DOHH2 (cell line): ENCODE measurements at regions not wholly inside any gene's neighbourhood (a gene's known extent, or its start where the extent isn't known, plus 50 kb on each side); places are given as distances from the start of the nearest gene placed in this dataset.

Experiments
- EZH2phosphoT487 ChIP-seq: fragments of 200-600 bp; sonication (generic); IDR thresholded peaks from 2 replicates; pipeline ENCODE4 v1.6.1; 2017; ENCODE audit warnings: borderline replicate concordance, mild to moderate bottlenecking, antibody characterized with exemption, low read length, moderate library complexity, mixed read lengths
- TF ChIP-seq, protein P1 (sequence below): fragments of 200-600 bp; sonication (generic); IDR thresholded peaks from one replicate; pipeline ENCODE4 v1.5.1; 2014; ENCODE audit warnings: antibody characterized with exemption, mild to moderate bottlenecking, low read depth, low read length; ENCODE audit not compliant: poor library complexity, severe bottlenecking

DNA sequence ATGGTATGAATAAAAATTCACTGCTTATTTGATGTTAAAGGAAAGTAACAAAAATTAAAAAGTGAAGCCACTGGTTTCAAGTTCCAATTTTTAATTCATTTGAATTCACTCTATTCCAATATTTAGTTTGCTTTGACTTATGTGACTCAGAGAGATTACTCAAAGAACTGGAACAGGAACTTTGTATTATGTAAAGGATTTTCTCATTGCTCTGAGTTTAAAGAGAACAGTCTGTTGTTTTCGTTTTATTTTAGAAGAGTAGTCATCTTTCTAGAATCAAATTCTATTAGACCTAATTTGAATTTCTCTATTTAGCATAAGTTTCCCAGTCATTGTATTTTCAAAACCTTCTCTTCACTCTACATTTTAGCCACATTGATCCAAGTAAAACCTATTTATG is 300.1 kb upstream of the SLC8A1 start:
- TF ChIP-seq, protein P1, sequence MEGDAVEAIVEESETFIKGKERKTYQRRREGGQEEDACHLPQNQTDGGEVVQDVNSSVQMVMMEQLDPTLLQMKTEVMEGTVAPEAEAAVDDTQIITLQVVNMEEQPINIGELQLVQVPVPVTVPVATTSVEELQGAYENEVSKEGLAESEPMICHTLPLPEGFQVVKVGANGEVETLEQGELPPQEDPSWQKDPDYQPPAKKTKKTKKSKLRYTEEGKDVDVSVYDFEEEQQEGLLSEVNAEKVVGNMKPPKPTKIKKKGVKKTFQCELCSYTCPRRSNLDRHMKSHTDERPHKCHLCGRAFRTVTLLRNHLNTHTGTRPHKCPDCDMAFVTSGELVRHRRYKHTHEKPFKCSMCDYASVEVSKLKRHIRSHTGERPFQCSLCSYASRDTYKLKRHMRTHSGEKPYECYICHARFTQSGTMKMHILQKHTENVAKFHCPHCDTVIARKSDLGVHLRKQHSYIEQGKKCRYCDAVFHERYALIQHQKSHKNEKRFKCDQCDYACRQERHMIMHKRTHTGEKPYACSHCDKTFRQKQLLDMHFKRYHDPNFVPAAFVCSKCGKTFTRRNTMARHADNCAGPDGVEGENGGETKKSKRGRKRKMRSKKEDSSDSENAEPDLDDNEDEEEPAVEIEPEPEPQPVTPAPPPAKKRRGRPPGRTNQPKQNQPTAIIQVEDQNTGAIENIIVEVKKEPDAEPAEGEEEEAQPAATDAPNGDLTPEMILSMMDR: no peak
- no peak for TF ChIP-seq EZH2phosphoT487
